ENCODE measurements at regions not wholly inside any gene's neighbourhood (a gene's known extent, or its start where the extent isn't known, plus 50 kb on each side); places are given as distances from the start of the nearest gene placed in this dataset.

GRCh38 chr5:152331006-152331405, 74.1 kb downstream of the NMUR2 start:
- intact Hi-C loops (cut with micrococcal nuclease; ENCODE audit: unreplicated experiment), result no loop called here
- no peak for TF ChIP-seq SIX5 (IDR thresholded peaks at IDR 0.05; ENCODE audit: low read depth, low read length, severe bottlenecking)
- TF ChIP-seq SIN3A (IDR thresholded peaks at IDR 0.05; ENCODE audit: low read depth, low read length), result no peak
- no peak for TF ChIP-seq USF1 (IDR thresholded peaks at IDR 0.05; ENCODE audit: borderline replicate concordance, extremely low read length, insufficient read depth, low read depth, low read length)
- TF ChIP-seq SMARCA5 (IDR thresholded peaks at IDR 0.05), result no peak
- TF ChIP-seq HCFC1 (IDR thresholded peaks at IDR 0.05; ENCODE audit: low read length), result no peak
- ChIA-PET RAD21 (ENCODE audit: unreplicated experiment) (no interaction called here), SMC1A (ENCODE audit: uncharacterized antibody, unreplicated experiment) (no interaction called here), POLR2A (no interaction called here), CTCF (no interaction called here)
- H2AFZ ChIP-seq (ENCODE audit: control insufficient read depth, low read depth, low read length), result no peak overlapping the region
- FAIRE-seq, result no peak
- no peaks in the 10 kb centered on the region for H3K79me2 ChIP-seq (ENCODE audit: control insufficient read depth, insufficient read depth, low read length)
- WGBS (ENCODE audit: insufficient coverage, insufficient replicate concordance, low lambda C conversion rate, missing lambda C conversion rate), result 47% methylated on average over 2 of the region's 2 CpGs
- H3K9me3 ChIP-seq (replicated peaks; ENCODE audit: control insufficient read depth, insufficient read depth, low read length), result no peaks in the 10 kb centered on the region
- H3K36me3 ChIP-seq (ENCODE audit: control insufficient read depth in 2 of 2, insufficient read depth in 2 of 2, low read length in 1 of 2), result no peaks in the 10 kb centered on the region
- no peak for DNase-seq (ENCODE audit: low read depth, low spot score)
- no peaks in the 10 kb centered on the region for H4K20me1 ChIP-seq (ENCODE audit: control insufficient read depth, insufficient read depth)
- BruUV-seq (replicated peaks), result no TSS peak
- no peak overlapping the region for H3K4me2 ChIP-seq (ENCODE audit: control insufficient read depth, insufficient read depth)
- no peaks in the 10 kb centered on the region for H3K27me3 ChIP-seq (replicated peaks in 1 of 2; ENCODE audit: control insufficient read depth in 2 of 2, insufficient read depth in 2 of 2, low read length in 1 of 2)
- ATAC-seq, result no peak
- no peak overlapping the region for H3K4me3 ChIP-seq
- H3K4me1 ChIP-seq (ENCODE audit: control insufficient read depth, insufficient read depth, low read length), result no peaks in the 10 kb centered on the region
- no peak overlapping the region for H3K27ac ChIP-seq (ENCODE audit: control insufficient read depth, insufficient read depth)
- in situ Hi-C loops (cut with MboI), result no loop called here
- H3K9ac ChIP-seq (ENCODE audit: control insufficient read depth, insufficient read depth, low read length), result no peak overlapping the region

- WGBS (ENCODE audit: insufficient coverage, insufficient replicate concordance, low lambda C conversion rate, missing lambda C conversion rate), result 31% methylated on average over 5 of the region's 5 CpGs
- CTCF ChIA-PET, result no interaction called here
- RAD21 ChIA-PET (ENCODE audit: unreplicated experiment), result no interaction called here
- SMC1A ChIA-PET (ENCODE audit: uncharacterized antibody, unreplicated experiment), result no interaction called here
- H3K4me2 ChIP-seq (ENCODE audit: control insufficient read depth, insufficient read depth), result no peak overlapping the region
- H3K9me3 ChIP-seq (replicated peaks; ENCODE audit: control insufficient read depth, insufficient read depth, low read length), result no peaks in the 10 kb centered on the region
- H3K9ac ChIP-seq (ENCODE audit: control insufficient read depth, insufficient read depth, low read length), result no peak overlapping the region
- H3K4me1 ChIP-seq (ENCODE audit: control insufficient read depth, insufficient read depth, low read length), result no peaks in the 10 kb centered on the region
- BruUV-seq (replicated peaks), result no TSS peak
- H3K4me3 ChIP-seq, result no peak overlapping the region
- no peak overlapping the region for H3K27ac ChIP-seq (ENCODE audit: control insufficient read depth, insufficient read depth)
- no peaks in the 10 kb centered on the region for H3K36me3 ChIP-seq (ENCODE audit: control insufficient read depth in 2 of 2, insufficient read depth in 2 of 2, low read length in 1 of 2)
- intact Hi-C loops (cut with micrococcal nuclease; ENCODE audit: unreplicated experiment), result no loop called here
- in situ Hi-C loops (cut with MboI), result no loop called here
- H2AFZ ChIP-seq (ENCODE audit: control insufficient read depth, low read depth, low read length), result no peak overlapping the region
- FAIRE-seq, result no peak
- no peaks in the 10 kb centered on the region for H3K79me2 ChIP-seq (ENCODE audit: control insufficient read depth, insufficient read depth, low read length)
- no peaks in the 10 kb centered on the region for H3K27me3 ChIP-seq (replicated peaks in 1 of 2; ENCODE audit: control insufficient read depth in 2 of 2, insufficient read depth in 2 of 2, low read length in 1 of 2)
- no peak for ATAC-seq
- no peak for DNase-seq (ENCODE audit: low read depth, low spot score)
- POLR2A ChIA-PET, result no interaction called here
- H4K20me1 ChIP-seq (ENCODE audit: control insufficient read depth, insufficient read depth), result no peaks in the 10 kb centered on the region
- TF ChIP-seq BMI1 (IDR thresholded peaks at IDR 0.05; ENCODE audit: borderline replicate concordance) (no peak), GATAD2B (conservative IDR thresholded peaks at IDR 0.05; ENCODE audit: low read depth) (no peak), NFXL1 (IDR thresholded peaks at IDR 0.05; ENCODE audit: borderline replicate concordance) (no peak), EP300 (IDR thresholded peaks at IDR 0.05; ENCODE audit: borderline replicate concordance in 1 of 2, control insufficient read depth in 1 of 2, low read depth in 2 of 2, low read length in 2 of 2) (no peak), PBX3 (IDR thresholded peaks at IDR 0.05; ENCODE audit: insufficient replicate concordance, low read depth, low read length) (no peak), EED (IDR thresholded peaks at IDR 0.05; ENCODE audit: low read depth) (no peak), NR2F1 (conservative IDR thresholded peaks at IDR 0.05) (no peak), USF2 (IDR thresholded peaks at IDR 0.05; ENCODE audit: borderline replicate concordance, low read depth, low read length) (no peak), POLR2AphosphoS2 (IDR thresholded peaks at IDR 0.05; ENCODE audit: low read depth, low read length) (no peak), DPF2 (IDR thresholded peaks at IDR 0.05) (no peak), ZNF384 (IDR thresholded peaks at IDR 0.05; ENCODE audit: borderline replicate concordance, low read depth, low read length) (no peak), SPI1 (IDR thresholded peaks at IDR 0.05; ENCODE audit: borderline replicate concordance, insufficient read depth, low read depth, low read length) (no peak)
These were observed 75.3 kb downstream of the NMUR2 start for GRCh38 chr5:152329761-152330283.
